Stimulated activated naive CD8-positive, alpha-beta T cell treated with anti-CD3 and anti-CD28 coated beads, Interleukin-15, amount 100 ng/mL, for 72 hours (primary cell): ENCODE measurements at regions not wholly inside any gene's neighbourhood (a gene's known extent, or its start where the extent isn't known, plus 50 kb on each side); places are given as distances from the start of the nearest gene placed in this dataset.

ENCODE experiments used
- ATAC-seq: fragments of 150-1000 bp; cut with Tn5 transposase; 2 replicates; pipeline ENCODE4 v1.10.0; 2021; ENCODE audit warnings: mild to moderate bottlenecking, moderate library complexity
- DNase-seq, 2 donors: peaks; one replicate each; pipeline ENCODE4 v3.0.0; 2021 to 2022
- H3K27ac Mint-ChIP-seq, 2 donors: one replicate each; pipeline ENCODE4 v1.8.0; 2022; ENCODE audit warnings: mild to moderate bottlenecking in 2 of 2, mixed read lengths in 2 of 2, moderate library complexity in 2 of 2
- H3K27me3 Mint-ChIP-seq: one replicate; pipeline ENCODE4 v1.8.0; 2022; ENCODE audit warnings: mixed read lengths
- H3K4me1 Mint-ChIP-seq: one replicate; pipeline ENCODE4 v1.8.0; 2022; ENCODE audit warnings: mild to moderate bottlenecking, mixed read lengths
- H3K4me3 Mint-ChIP-seq, 2 donors: one replicate each; pipeline ENCODE4 v1.8.0; 2022; ENCODE audit warnings: mild to moderate bottlenecking in 2 of 2, mixed read lengths in 2 of 2, moderate library complexity in 1 of 2
- H3K9me3 Mint-ChIP-seq, 2 donors: one replicate each; pipeline ENCODE4 v1.8.0; 2022; ENCODE audit warnings: mixed read lengths in 2 of 2

DNA sequence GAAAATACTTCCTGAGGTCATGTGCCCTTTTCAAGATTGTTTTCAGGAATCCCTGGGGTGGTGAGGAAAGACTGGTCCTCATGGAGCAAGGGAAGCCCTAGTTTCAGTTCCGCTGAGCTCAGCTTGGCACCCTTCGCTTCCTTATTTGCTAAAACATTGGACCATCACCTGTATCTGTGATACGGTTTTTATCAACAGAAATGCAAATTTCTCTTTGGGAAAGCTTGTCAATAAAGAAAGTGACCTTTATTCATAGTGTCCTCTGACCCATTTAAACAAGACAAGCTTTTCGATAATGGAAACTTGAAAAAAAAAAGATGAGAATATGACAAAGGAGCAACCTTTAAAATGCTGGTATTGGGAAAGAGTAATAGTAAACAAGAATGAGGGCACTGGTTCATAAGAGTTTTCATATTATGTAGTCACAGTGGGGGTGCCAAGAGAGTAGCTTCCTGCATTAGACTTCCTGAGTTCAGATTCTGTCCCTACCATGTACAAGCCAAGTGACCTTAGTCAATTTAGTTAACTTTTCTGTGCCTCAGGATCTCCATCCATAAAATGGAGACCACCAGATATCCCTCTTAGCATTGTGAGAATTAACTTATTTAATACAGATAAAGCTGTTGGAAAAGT lies 57.0 kb upstream of the RAI2 start:
- no peaks in the 10 kb centered on the region for H3K27me3 Mint-ChIP-seq

DNA sequence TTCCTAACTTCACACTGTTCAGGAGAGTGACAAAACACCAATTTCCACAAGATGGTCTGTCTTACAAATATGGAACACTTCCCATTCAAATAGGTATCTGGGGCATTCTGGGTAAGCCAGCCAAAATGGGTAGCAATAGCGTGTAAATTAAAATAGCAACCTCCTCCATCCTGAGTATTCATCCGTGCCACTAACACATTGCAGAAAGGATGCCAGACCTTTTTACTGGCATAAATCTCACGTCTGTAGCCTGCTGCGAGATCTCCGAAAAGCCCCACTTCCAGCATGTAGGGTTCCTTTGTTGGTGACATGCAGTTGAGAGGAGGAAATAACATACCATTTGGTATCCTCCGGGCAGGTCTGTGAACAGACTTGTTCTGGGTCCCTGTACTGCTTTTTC lies 52.7 kb upstream of the RAI2 start:
- Mint-ChIP-seq H3K4me1 (peaks cover 6% of the 10 kb centered on the region), H3K27ac (no peak overlapping the region), H3K9me3 (no peaks in the 10 kb centered on the region), H3K4me3 (no peak overlapping the region), H3K27me3 (no peaks in the 10 kb centered on the region)
- ATAC-seq (no peak), DNase-seq (no peak)

More for the DNA sequence above, 57.0 kb upstream of the RAI2 start:
- ATAC-seq, result no peak
- Mint-ChIP-seq H3K9me3 (no peaks in the 10 kb centered on the region), H3K4me1 (no peaks in the 10 kb centered on the region), H3K4me3 (no peak overlapping the region), H3K27ac (no peak overlapping the region)
- no peak for DNase-seq
